MM.1S (cell line): ENCODE measurements at regions not wholly inside any gene's neighbourhood (a gene's known extent, or its start where the extent isn't known, plus 50 kb on each side); places are given as distances from the start of the nearest gene placed in this dataset.

ENCODE experiments used
- DNase-seq: peaks from one replicate; pipeline ENCODE4 v3.0.0-alpha.2; 2015
- H2AFZ ChIP-seq: fragments of 300-600 bp; sonication (generic); 2 replicates; pipeline ENCODE4 v1.6.0; 2016; ENCODE audit warnings: antibody characterized with exemption, low read length
- H3F3A ChIP-seq: fragments of 300-600 bp; sonication (generic); 2 replicates; pipeline ENCODE4 v1.6.1; 2016; ENCODE audit warnings: mild to moderate bottlenecking, antibody characterized with exemption, low read length, moderate library complexity, mixed read lengths; ENCODE audit not compliant: insufficient read depth
- H3K27ac ChIP-seq: fragments of 300-600 bp; sonication (generic); 2 replicates; pipeline ENCODE4 v1.5.1; 2016; ENCODE audit warnings: mild to moderate bottlenecking, low read length
- H3K27me3 ChIP-seq: fragments of 300-600 bp; sonication (generic); replicated peaks from 2 replicates; pipeline ENCODE4 v1.6.0; 2016; ENCODE audit warnings: low read length; ENCODE audit not compliant: insufficient read depth
- H3K36me3 ChIP-seq: fragments of 300-600 bp; sonication (generic); replicated peaks from 2 replicates; pipeline ENCODE4 v1.6.1; 2016; ENCODE audit warnings: mild to moderate bottlenecking, low read length, mixed read lengths; ENCODE audit not compliant: insufficient read depth
- H3K4me1 ChIP-seq: fragments of 300-600 bp; sonication (generic); 2 replicates; pipeline ENCODE4 v1.6.1; 2016; ENCODE audit warnings: low read length, mixed read lengths
- H3K4me2 ChIP-seq: fragments of 300-600 bp; sonication (generic); 2 replicates; pipeline ENCODE4 v1.6.0; 2016; ENCODE audit warnings: low read depth, low read length
- H3K4me3 ChIP-seq: fragments of 300-600 bp; sonication (generic); 2 replicates; pipeline ENCODE4 v1.5.1; 2016; ENCODE audit warnings: low read length, mixed read lengths
- H3K79me2 ChIP-seq: fragments of 300-600 bp; sonication (generic); 2 replicates; pipeline ENCODE4 v1.6.1; 2016; ENCODE audit warnings: mixed run types, low read length, mixed read lengths
- H3K9ac ChIP-seq: fragments of 300-600 bp; sonication (generic); 2 replicates; pipeline ENCODE4 v1.6.1; 2016; ENCODE audit warnings: low read length, mixed read lengths
- H3K9me2 ChIP-seq: fragments of 300-600 bp; sonication (generic); replicated peaks from 2 replicates; pipeline ENCODE4 v1.6.1; 2016; ENCODE audit warnings: mild to moderate bottlenecking, low read length, mixed read lengths; ENCODE audit not compliant: insufficient read depth
- H3K9me3 ChIP-seq: fragments of 300-600 bp; sonication (generic); replicated peaks from 2 replicates; pipeline ENCODE4 v1.6.1; 2016; ENCODE audit warnings: mild to moderate bottlenecking, low read length, mixed read lengths; ENCODE audit not compliant: insufficient read depth
- H4K20me1 ChIP-seq: fragments of 300-600 bp; sonication (generic); 2 replicates; pipeline ENCODE4 v1.6.1; 2016; ENCODE audit warnings: mild to moderate bottlenecking, low read length, moderate library complexity, mixed read lengths; ENCODE audit not compliant: insufficient read depth
- EZH2 ChIP-seq: fragments of 300-600 bp; sonication (generic); optimal IDR thresholded peaks from 2 replicates; pipeline ENCODE3; 2017; ENCODE audit warnings: low read depth, mild to moderate bottlenecking, antibody characterized with exemption, low read length, mixed read lengths
- EZH2phosphoT487 ChIP-seq: fragments of 300-600 bp; sonication (generic); IDR thresholded peaks from 2 replicates; pipeline ENCODE4 v1.6.1; 2018; ENCODE audit warnings: antibody characterized with exemption, low read length
- TF ChIP-seq, protein P1 (sequence below): fragments of 300-600 bp; sonication (generic); IDR thresholded peaks from 2 replicates; pipeline ENCODE4 v1.5.1; 2016; ENCODE audit warnings: antibody characterized with exemption, low read length, mixed read lengths

DNA sequence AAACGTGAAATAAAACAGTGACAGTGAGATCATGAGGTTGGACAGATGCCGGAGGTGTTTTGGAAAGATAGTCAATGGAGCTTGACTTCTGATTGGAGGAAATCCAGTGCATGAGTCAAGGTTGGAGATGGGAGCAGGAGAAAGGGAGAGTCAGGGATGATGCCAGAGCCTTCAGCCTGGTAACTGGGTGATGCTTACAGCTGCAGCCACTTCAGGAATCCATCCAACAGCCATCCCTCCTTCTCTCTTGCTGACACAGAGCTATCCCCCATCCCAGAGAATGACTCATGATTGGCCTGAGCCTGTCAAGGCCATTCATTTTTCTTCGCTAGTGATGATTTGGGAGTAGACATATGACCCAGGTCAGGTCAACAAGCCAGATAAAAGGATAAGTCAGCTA lies 112.8 kb downstream of the SAMD5 start:
- Histone ChIP-seq H3K4me1 (no peaks in the 10 kb centered on the region), H3K9me3 (no peaks in the 10 kb centered on the region), H2AFZ (no peak overlapping the region), H3F3A (no peaks in the 10 kb centered on the region), H3K4me3 (no peak overlapping the region), H3K36me3 (no peaks in the 10 kb centered on the region), H3K9me2 (no peaks in the 10 kb centered on the region), H3K27me3 (no peaks in the 10 kb centered on the region), H3K79me2 (no peaks in the 10 kb centered on the region), H3K9ac (no peak overlapping the region), H3K27ac (no peak overlapping the region), H4K20me1 (no peaks in the 10 kb centered on the region), H3K4me2 (no peak overlapping the region)
- no peak for DNase-seq
- no peak for TF ChIP-seq EZH2
- no peak for TF ChIP-seq EZH2phosphoT487
- TF ChIP-seq, protein P1, sequence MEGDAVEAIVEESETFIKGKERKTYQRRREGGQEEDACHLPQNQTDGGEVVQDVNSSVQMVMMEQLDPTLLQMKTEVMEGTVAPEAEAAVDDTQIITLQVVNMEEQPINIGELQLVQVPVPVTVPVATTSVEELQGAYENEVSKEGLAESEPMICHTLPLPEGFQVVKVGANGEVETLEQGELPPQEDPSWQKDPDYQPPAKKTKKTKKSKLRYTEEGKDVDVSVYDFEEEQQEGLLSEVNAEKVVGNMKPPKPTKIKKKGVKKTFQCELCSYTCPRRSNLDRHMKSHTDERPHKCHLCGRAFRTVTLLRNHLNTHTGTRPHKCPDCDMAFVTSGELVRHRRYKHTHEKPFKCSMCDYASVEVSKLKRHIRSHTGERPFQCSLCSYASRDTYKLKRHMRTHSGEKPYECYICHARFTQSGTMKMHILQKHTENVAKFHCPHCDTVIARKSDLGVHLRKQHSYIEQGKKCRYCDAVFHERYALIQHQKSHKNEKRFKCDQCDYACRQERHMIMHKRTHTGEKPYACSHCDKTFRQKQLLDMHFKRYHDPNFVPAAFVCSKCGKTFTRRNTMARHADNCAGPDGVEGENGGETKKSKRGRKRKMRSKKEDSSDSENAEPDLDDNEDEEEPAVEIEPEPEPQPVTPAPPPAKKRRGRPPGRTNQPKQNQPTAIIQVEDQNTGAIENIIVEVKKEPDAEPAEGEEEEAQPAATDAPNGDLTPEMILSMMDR: no peak

DNA sequence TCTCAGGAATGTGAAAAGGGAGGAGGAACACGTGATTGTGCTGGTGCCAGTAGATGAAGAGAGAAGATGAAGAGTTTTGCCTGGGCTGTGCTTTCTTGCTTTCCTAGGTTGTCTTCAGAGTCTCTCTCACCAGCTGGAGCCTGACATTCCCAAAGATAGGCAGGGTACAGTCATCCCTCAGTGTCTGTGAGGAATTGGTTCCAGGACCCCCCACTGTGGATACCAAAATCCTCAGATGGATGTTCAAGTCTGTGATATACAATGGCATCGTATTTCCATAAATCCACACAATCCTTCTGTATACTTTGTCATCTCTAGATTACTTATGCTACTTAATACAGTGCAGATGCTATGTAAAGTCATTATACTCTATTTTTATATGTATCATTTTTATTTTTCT lies 113.5 kb downstream of the SAMD5 start:
- Histone ChIP-seq H3F3A (no peaks in the 10 kb centered on the region), H3K9ac (no peak overlapping the region), H3K27me3 (no peaks in the 10 kb centered on the region), H3K4me2 (no peak overlapping the region), H3K4me1 (no peaks in the 10 kb centered on the region), H3K79me2 (no peaks in the 10 kb centered on the region), H3K36me3 (no peaks in the 10 kb centered on the region), H3K9me2 (no peaks in the 10 kb centered on the region), H4K20me1 (no peaks in the 10 kb centered on the region), H2AFZ (no peak overlapping the region), H3K27ac (no peak overlapping the region), H3K9me3 (no peaks in the 10 kb centered on the region), H3K4me3 (no peak overlapping the region)
- TF ChIP-seq EZH2: no peak
- TF ChIP-seq, protein P1: no peak
- no peak for TF ChIP-seq EZH2phosphoT487
- DNase-seq: no peak

DNA sequence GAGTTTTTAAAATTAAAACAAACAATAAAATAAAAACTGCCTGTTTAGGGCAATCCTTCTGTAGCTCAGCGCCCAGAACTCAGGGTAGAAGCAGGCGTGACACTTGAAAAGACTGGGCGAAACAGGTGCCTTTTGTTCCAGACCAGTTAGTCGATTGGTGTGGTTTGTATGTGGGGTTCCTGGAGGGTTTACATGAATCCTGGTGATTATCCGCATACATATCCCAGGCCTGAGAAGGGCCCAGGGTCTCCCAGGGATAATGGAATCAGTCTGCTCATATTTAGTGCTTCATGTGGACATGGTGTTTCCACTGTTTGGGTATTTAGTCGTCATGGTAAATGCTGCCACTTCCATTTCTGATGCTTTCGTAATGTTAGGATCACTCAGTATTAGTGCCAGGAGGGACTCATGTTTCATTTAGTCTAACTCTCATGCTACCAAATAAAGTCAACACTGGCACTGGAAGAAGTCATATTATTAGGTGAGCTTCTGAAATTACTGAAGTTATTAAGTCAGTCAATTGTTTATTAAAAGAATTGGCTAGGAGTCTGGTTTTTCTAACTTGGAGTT lies 116.5 kb downstream of the SAMD5 start:
- Histone ChIP-seq H4K20me1 (no peaks in the 10 kb centered on the region), H3K4me1 (no peaks in the 10 kb centered on the region), H3K9ac (no peak overlapping the region), H3K9me2 (no peaks in the 10 kb centered on the region), H3K27ac (no peak overlapping the region), H3K4me2 (no peak overlapping the region), H3K9me3 (no peaks in the 10 kb centered on the region), H3K79me2 (no peaks in the 10 kb centered on the region), H3K27me3 (no peaks in the 10 kb centered on the region), H3K36me3 (no peaks in the 10 kb centered on the region), H2AFZ (no peak overlapping the region), H3K4me3 (no peak overlapping the region), H3F3A (no peaks in the 10 kb centered on the region)
- no peak for TF ChIP-seq EZH2phosphoT487
- TF ChIP-seq, protein P1: no peak
- no peak for TF ChIP-seq EZH2
- DNase-seq: no peak
